CD1c-positive myeloid dendritic cell (primary cell): ENCODE measurements at regions not wholly inside any gene's neighbourhood (a gene's known extent, or its start where the extent isn't known, plus 50 kb on each side); places are given as distances from the start of the nearest gene placed in this dataset.
A peak's percentile ranks its signal among the peaks of the same experiment; 100 is the strongest.

Experiments used
- DNase-seq: peaks from one replicate; pipeline ENCODE4 v3.0.0-alpha.2; 2016; ENCODE audit errors: extremely low spot score

DNA sequence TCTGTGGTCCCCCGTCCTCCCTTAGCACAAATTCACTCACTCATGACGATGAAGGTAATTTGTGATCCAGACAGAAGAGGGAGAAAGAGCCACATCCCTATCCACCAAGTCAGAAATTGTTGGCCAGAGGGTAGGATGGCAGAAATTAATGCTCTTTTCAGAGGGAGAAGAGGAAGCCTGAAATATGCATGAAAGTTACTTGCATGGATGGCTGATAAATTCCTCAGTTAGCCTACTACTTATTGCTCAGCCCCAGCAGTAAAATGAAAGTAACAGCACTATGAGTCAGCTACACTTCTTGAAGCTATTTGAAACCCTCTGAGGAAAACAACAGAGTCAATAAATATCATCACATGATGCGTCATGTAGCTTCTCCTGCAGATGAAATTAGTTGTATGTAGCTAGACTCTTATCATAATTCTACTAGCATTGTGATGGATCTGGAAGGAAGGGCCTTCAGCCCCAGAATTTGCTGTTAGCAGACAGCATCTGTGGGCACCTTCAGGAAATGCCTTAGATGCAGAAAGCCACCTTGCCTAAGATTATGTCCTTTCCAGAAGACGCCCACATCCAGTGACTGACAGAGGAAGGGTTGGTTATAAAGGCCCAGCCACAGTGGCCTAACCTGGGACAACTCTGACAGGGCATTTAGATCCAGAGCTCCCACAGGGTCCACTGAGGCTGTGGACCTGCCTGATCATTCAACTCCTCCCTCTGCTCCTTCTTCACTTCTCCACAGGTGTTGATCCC lies 81.2 kb upstream of the CCDC112 start:
- DNase-seq = peak; percentile 17

DNA sequence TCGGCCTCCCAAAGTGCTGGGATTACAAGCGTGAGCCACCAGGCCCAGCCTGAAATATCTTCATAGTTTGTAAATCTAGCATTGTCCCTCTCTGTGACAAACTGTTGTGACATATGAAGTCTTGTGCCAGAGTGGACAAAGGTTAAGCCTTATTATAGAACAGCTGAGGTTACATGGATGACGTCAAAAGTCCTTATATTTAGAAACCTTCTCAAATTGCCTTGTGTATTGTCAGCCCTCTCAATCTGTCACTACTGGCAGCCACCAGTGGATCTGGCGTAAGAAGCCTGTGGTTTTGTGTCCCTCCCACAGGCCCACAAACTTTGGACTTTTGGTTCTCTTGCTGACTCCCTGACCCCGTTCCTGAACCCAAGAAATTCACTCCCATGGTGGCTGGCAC lies 79.4 kb upstream of the CCDC112 start:
- peak; percentile 49 for DNase-seq

DNA sequence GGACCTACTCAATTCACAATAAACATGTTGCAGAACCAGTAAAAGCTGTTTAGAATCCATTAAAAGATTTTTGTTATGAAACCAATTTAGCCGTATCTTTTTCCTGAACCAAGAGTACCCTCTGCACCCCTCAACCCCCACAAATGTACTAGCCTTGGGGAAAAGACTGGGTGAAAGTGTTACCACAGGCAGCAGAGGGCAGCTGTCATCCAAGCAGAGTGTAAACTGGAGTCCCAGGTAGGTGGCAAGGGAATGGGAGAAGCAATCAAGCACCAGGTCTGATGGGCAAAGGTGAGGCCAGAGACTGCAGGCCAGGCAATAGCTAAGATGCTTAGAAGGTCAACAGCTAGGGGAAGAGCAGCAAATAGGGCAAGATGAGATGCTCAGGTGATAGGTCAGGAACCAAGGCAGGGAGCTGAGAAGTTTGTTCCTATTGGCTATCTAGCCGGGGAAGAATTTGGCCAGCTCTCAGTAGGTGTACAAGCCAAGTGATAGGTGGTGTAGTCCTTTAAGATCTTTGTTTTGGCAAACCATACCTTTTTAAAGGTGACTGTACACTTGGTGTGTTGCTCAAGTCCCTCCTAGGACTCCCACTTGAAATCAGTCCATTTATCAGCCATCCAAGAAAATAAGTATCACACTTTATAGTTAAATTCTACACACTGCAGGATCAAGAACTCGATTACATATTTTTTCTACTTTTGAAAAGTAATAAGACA lies 77.8 kb upstream of the CCDC112 start:
- DNase-seq = no peak

DNA sequence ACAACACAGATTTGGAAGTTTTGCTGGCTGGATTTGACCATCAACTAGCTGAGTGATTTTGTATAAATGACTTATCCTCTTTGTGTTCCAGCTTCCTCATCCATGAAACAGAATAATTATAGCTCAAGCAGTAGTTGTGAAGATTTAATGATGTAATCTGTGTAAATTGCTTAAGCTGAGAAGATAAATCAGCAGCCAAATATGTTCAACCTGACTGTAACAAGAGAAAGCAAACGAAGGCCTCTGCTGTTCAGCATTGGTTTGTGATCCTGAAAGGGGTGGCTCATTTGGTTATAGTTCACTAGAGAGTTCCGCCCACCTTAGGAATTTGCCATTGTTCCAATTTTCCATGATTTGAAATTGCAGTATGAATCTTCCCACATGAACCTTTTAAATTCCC lies 75.7 kb upstream of the CCDC112 start:
- no peak for DNase-seq

DNA sequence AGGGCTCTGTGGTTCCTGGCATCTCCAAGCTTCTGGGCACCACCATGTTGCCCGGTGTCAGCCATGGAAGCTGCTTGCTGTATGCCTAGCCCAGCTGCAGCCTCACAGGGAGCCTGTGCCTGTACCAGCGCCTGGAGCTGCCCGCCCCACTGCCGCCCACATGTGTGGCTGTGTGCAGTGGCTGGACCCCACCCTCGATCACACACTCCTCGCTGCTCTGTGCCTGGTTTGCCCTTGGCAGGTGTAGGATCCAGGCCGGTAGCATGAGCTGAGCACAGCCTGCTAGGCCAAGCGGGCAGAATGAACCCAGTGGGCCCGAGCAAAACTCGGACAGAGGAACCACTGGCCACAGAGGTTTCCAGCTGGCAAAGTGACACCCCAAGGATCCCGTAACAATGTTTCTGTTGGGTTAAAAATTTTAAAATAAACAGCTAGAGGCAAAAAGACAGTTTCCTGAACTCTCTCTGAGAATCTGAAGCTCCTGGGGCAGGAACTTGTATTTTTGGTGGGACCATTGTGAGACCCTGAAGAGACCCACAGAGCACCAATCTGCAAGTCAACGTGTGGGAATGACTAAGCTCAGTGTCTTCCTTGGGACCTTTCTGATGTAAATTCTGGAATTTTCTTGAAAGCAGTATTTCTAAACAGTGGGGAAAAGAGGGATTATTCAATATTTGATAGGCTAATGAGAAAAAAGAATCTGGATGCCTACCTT lies 73.1 kb upstream of the CCDC112 start:
- DNase-seq = no peak

DNA sequence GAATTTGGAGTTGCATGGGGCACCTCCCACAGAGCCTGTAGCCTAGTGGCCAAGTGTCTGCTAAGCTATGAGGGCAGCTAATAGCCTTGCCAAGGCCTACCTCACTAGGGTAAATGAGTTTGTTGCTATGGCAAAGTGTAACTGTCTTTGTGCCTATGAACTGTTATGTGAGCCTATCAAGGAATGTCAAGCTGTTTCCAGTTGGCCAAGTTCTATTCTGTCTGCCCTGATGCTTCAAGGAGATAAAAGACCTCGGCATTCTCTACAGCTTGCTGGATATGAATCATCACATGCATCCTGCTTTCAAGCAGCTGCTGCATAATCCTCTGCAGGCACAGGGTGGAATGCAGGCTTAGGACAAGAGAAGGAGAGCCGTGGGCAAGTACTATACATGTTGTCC lies 69.8 kb upstream of the CCDC112 start:
- no peak for DNase-seq

DNA sequence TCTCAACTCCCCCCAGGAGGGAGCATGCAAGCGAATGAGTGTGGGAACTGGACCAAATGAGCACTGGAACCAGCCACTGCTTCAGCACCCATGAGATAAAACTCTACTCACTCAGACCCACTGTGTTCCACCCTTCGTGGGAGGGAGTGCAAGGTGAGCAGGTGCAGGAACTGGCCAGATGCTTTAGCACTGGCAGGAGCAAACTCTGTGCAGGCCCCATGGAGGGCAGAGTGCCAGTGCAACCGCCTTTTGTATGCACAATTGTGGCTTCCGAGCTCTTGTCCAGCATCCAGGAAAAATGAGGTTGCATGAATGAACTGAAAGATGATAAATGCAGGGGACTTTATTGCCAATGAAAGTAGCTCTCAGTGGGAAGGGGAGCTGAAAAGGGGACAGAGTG lies 67.4 kb upstream of the CCDC112 start:
- no peak for DNase-seq

DNA sequence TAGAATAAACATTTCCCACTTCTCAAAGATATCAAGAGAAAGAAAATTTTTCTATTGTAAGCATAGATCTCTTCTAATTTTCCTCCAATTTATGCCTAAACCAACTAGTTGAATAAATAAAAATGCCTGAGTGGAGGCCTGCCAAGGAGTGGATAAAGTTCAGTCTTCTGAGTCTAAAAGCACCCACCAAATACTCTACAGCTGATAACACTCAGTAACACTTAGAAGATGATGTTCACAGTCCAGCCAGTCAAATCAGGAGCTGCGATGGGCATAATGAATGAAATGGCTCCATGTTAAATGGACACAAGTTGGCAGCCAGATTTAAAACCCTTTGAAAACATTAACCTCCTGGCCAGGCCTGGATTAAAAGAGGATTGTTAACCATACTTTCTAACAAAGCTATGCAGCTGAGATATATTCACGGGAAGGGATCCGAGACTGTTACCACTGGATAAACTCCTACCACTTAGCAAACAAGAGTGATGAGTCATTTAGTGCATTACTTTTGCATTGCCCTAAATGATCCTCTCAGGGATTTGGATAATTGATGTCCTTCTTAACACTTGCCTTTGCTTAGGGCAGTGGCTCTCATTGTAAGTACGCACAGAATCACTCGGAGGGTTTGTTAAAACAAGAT lies 63.7 kb upstream of the CCDC112 start:
- DNase-seq = no peak

DNA sequence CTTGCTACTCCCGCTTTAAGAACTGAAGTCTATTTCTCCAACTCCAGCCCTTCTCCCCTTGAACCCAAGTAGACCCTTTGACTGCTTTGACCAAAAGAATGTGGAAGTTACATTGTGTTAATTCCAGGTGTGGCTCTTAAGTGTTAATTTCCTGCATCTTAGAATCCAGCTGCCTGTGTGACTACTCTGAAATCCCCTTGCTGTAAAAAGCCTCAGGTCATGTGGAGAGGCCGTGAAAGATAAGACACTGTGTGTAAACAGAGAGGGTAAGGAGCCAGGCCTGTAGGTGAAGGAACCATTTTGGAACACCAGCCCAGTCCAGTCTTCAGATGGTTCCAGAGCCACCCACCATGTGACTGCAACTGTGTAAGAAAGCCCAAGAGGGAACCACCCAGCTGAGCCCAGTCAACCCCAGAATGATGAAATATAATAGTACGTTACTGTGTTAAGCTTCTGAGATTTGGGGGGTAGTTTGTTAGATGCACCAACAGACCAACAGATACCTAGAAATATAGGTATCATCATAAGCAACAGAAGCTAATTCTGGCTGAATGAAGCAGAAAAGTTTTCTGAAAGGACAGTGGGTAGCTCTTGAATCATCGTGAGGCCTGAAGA lies 59.4 kb upstream of the CCDC112 start:
- DNase-seq = no peak

DNA sequence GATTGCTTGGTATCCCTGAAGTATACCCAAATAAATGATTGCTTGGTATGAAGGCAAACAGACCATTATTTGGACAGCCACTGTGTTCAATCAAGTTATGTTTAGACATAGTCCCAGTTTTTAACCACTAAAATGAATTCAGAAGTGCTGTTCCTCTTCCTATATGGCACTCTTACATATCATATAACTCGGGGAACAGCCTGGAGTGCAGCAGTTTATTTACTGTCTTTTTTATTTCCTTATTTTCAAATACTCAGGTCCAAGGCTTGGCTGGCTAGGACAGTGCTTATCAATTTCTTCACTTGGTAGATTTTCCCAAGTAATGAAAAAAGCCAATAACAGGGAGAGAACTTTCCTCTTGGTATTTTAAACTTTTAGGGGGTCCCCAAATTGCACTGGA lies 58.6 kb upstream of the CCDC112 start:
- DNase-seq = no peak

DNA sequence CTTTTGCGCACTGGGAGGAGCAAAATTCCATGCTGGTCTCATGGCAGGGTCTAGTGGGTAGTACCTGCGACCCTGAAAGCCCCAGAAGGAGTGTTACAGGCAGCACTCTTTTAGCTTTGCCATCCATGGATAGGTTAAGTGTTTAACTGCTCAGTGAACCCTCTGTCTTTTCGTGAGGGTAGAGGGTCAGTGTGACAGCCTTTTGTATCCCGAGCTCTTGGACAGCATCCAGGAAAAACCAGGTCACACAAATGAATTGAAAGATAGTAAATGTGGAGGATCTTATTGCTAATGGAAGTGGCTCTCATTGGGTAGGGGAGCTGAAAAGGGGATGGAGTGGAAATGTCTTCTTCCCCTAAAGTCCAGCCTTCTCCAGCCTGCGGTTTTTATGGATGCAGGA lies 57.8 kb upstream of the CCDC112 start:
- no peak for DNase-seq

DNA sequence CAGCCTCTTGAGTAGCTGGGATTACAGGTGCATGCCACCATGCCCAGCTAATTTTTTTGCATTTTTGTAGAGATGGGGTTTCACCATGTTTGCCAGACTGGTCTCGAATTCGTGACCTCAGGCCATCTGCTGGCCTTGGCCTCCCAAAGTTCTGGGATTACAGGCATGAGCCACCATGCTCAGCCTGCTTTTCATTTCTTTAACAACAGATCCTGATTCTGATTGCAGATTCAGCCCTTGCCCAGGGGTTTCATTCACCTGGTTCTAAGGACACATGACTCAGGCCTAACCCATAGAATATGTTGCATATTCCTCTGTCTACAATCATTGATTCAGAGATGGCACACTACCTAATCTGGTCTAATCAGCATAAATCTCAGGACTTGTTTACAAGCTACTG lies 56.1 kb upstream of the CCDC112 start:
- DNase-seq = no peak

DNA sequence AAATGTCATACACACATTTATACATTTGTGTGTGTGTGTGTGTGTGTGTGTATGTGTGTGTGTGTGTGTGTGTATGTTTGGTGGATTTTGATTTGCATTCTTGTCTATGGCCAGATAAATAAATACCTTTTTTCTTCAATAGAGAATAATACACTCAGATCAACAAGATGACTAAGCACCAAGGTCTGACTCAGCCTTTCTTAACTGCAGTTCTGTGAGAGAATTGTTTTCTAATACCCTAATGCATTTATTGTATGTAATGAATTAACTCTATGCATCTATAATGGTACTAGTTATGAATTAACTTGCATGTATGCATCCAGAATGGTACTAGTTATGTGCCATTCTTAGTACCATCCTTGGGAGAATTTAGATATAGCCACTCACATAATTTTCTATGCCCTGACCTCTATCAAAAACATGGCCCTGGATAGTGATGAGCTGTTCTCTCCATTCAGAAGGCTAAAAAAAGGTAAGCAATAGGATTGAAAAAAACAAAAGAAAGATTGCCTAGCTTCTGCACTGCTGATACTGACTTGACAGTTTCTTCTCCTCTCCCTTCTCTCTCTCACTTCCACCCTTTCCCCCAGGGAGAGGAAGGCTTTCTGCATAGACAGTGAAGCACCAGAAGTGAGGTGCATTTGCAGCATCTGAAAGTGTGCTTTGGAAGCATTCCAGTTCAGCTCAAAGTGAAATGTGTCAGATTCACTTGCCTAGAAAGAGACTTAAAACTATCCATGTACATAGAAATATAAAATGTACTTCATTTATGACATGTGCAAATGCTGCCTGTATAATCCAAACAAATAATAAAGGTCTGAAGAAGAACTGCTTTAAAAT lies 55.1 kb upstream of the CCDC112 start:
- no peak for DNase-seq

DNA sequence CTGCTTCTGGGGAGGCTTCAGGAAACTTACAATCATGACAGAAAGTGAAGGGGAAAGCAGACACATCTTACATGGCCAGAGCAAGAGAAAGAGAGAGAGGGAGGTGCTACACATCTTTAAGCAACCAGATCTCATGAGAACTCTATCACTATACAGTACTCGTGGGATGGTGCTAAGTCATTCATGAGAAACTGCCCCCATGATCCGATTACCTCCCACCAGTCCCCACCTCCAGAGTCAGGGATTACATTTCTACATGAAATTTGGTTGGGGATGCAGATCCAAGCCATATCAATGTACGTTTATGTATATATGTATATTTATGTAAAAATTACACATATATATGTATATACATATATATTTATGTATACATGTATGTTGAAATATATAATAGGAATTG lies 54.4 kb upstream of the CCDC112 start:
- no peak for DNase-seq

DNA sequence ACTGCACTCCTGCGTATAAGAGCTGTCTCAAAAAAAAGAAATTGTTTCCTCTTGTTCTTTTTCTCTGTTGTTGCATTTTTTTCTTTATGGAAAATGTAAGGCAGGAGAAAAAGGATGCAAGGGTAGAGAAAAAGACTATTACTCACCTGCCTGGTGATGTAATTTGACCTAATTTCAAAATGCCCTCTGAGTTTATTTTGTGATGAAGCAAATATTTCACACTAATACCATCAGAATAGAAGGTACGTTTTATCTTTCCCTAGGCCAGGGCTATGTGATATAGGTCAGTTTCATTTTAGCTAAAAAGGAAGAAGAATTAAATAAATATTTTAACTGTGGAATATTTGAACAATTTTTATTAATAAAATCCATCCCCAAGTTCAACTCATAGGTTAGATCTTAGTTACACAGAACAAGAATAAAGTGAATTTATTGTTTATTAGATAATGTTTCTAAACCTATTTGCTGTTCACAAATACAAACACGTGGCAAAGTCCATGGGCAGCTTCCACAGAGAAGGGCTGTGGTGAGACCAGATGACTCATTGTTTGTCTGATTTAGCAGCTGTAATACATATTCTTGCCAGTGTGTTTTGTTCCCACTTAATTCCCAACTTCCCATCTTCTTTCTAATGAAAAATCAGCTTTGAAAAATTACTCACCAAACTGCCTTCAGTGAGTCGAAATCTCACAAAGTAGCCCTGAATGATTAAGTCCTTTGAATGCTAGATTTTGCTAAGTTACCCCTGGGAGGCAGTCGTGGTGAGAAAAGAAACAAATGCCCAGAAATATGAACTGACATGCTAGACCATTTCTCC lies 52.8 kb upstream of the CCDC112 start:
- DNase-seq = peak; percentile 43

DNA sequence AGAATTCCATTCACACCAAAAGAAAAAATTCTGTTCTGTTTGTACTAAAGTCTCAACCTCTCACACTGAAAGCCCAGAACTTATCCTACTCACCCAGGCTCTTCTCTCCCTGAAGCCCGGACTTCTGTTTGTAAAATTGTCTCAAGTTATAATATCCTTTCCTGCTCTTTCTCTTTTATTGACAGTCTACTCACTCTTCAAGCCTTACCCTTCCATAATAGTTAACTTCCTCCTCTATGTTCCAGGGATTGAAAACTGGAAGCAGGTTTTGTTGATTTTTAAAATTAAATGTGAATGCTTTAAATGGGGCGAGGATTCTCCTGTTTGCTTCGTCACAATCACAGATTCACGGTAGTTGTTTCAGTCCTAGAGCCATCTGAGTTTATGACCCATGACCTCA lies 51.7 kb upstream of the CCDC112 start:
- no peak for DNase-seq
